ENCODE measurements at regions not wholly inside any gene's neighbourhood (a gene's known extent, or its start where the extent isn't known, plus 50 kb on each side); places are given as distances from the start of the nearest gene placed in this dataset.

DNA sequence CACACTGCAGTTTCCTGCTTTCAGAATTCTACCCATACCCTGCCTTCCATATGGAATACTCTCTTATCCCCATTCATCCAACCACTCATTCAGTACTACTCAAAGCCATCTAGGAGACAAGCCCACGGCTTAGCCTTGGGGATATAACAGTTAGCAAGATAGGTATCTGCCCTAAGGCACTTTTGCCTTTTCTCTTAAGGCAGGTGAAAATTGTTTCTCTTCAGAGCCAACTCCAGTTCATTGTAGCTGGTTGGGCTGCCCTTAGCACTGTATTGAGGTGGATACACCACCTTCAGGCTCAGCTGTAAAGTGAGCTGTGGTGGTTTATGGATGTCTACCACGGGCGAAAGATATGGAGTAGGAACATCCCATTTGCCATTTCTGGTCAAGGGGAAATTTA is 729.7 kb upstream of the TBX3 start (continued):
- TF ChIP-seq ELK1 (CRISPR knock-in tag; IDR thresholded peaks at IDR 0.05) (no peak), RAD51 (IDR thresholded peaks at IDR 0.05; ENCODE audit: borderline replicate concordance, low read depth) (no peak), KLF10 (CRISPR knock-in tag; IDR thresholded peaks at IDR 0.05) (no peak)

- FAIRE-seq: no peak
- BruUV-seq (replicated peaks): no TSS peak
- TF ChIP-seq ZFPM2 (CRISPR knock-in tag; IDR thresholded peaks at IDR 0.05) (no peak), ATF3 (IDR thresholded peaks at IDR 0.05) (no peak), ATF3 (CRISPR knock-in tag; conservative IDR thresholded peaks at IDR 0.05) (no peak), EGR1 (conservative IDR thresholded peaks at IDR 0.05) (no peak), XRCC4 (IDR thresholded peaks at IDR 0.05; ENCODE audit: extremely low read depth, insufficient read depth, insufficient read length) (no peak), SIN3B (IDR thresholded peaks at IDR 0.05; ENCODE audit: low read depth) (no peak), RFX1 (IDR thresholded peaks at IDR 0.05) (peak; percentile 47)
- TF ChIP-seq, protein P1, sequence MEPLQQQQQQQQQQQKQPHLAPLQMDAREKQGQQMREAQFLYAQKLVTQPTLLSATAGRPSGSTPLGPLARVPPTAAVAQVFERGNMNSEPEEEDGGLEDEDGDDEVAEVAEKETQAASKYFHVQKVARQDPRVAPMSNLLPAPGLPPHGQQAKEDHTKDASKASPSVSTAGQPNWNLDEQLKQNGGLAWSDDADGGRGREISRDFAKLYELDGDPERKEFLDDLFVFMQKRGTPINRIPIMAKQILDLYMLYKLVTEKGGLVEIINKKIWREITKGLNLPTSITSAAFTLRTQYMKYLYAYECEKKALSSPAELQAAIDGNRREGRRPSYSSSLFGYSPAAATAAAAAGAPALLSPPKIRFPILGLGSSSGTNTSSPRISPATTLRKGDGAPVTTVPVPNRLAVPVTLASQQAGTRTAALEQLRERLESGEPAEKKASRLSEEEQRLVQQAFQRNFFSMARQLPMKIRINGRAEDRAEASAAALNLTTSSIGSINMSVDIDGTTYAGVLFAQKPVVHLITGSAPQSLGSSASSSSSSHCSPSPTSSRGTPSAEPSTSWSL (CRISPR knock-in tag; IDR thresholded peaks at IDR 0.05; ENCODE audit: borderline replicate concordance): no peak
- TF ChIP-seq, protein P2, sequence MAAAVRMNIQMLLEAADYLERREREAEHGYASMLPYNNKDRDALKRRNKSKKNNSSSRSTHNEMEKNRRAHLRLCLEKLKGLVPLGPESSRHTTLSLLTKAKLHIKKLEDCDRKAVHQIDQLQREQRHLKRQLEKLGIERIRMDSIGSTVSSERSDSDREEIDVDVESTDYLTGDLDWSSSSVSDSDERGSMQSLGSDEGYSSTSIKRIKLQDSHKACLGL (CRISPR knock-in tag; IDR thresholded peaks at IDR 0.05; ENCODE audit: borderline replicate concordance, poor library complexity, severe bottlenecking): no peak
Observed at GRCh38 chr12:115412831-115413230, 728.9 kb upstream of the TBX3 start.

More at GRCh38 chr12:115412831-115413230, 728.9 kb upstream of the TBX3 start:
- Histone ChIP-seq H3K4me1 (replicated peaks in 1 of 2; ENCODE audit: control insufficient read depth in 2 of 2, insufficient read depth in 2 of 2, low read length in 2 of 2) (no peaks in the 10 kb centered on the region), H3K27me3 (ENCODE audit: control insufficient read depth in 2 of 2, insufficient read depth in 2 of 2, low read length in 2 of 2) (no peaks in the 10 kb centered on the region), H3K9me3 (replicated peaks; ENCODE audit: control insufficient read depth, insufficient read depth, low read depth, low read length) (no peaks in the 10 kb centered on the region), H3K9ac (ENCODE audit: insufficient read depth in 1 of 2, low read depth in 2 of 2, low read length in 2 of 2) (no peak overlapping the region), H3K4me3 (no peak overlapping the region), H3K27ac (ENCODE audit: extremely low read depth, low read depth, low read length) (no peak overlapping the region), H3K9me1 (ENCODE audit: control insufficient read depth, insufficient read depth, low read length) (no peaks in the 10 kb centered on the region), H3K4me2 (ENCODE audit: insufficient read depth, low read length) (no peak overlapping the region), H2AFZ (ENCODE audit: low read depth, low read length) (no peak overlapping the region), H4K20me1 (replicated peaks; ENCODE audit: control insufficient read depth, insufficient read depth, low read length) (no peaks in the 10 kb centered on the region), H3K79me2 (ENCODE audit: control insufficient read depth, insufficient read depth, low read length) (no peaks in the 10 kb centered on the region), H3K36me3 (ENCODE audit: control insufficient read depth, insufficient read depth, low read length) (no peaks in the 10 kb centered on the region)
- POLR2A ChIA-PET: interaction anchor here (0.6 kb wide), 1 partner anchor 25 kb away, joined by 3 read pairs; no protein-coding TSS in a partner anchor
- intact Hi-C loops (cut with micrococcal nuclease): no loop called here
- DNase-seq (ENCODE audit: extremely low read depth in 1 of 4, low spot score in 3 of 4) (no peak), ATAC-seq (no peak)
- 0% methylated on average over 3 of the region's 3 CpGs for WGBS (ENCODE audit: insufficient coverage, low coverage, missing lambda C conversion rate)
- in situ Hi-C loops (cut with MboI): no loop called here
- CTCF ChIA-PET (ENCODE audit: low intra/inter-chr PET ratio): no interaction called here

Measured in K562 (cell line).